Astrocyte of the spinal cord (primary cell): ENCODE measurements at regions not wholly inside any gene's neighbourhood (a gene's known extent, or its start where the extent isn't known, plus 50 kb on each side); places are given as distances from the start of the nearest gene placed in this dataset.
A peak's percentile ranks its signal among the peaks of the same experiment; 100 is the strongest.

Experiments used
- DNase-seq: peaks from one replicate; pipeline ENCODE4 v3.0.0; 2011; ENCODE audit warnings: low read depth, low spot score
- H3K4me3 ChIP-seq: 2 replicates; pipeline ENCODE4 v1.5.1; 2011; ENCODE audit warnings: low read depth, mild to moderate bottlenecking, low read length, moderate library complexity
- CTCF ChIP-seq: IDR thresholded peaks from 2 replicates; pipeline ENCODE4 v1.5.1; 2012; ENCODE audit warnings: low read depth, mild to moderate bottlenecking, low read length, inconsistent platforms
- in situ Hi-C: cut with HindIII; loops from 2 replicates; pipeline ENCODE4 v1.10.0; 2017; ENCODE audit warnings: low sequenced_read_pairs

GRCh38 chr7:25845464-25845863 is 306.5 kb upstream of the NFE2L3 start:
- no peak for TF ChIP-seq CTCF
- in situ Hi-C loops: no loop called here
- no peak for DNase-seq
- H3K4me3 ChIP-seq: no peak overlapping the region

GRCh38 chr7:25846722-25847121 is 305.3 kb upstream of the NFE2L3 start:
- no peak overlapping the region for H3K4me3 ChIP-seq
- in situ Hi-C loops: no loop called here
- TF ChIP-seq CTCF: no peak
- peak; percentile 85 for DNase-seq

- no peak overlapping the region for H3K4me3 ChIP-seq
- in situ Hi-C loops: no loop called here
- TF ChIP-seq CTCF: no peak
- peak; percentile 35 for DNase-seq
Observed at GRCh38 chr7:25847336-25848070, 304.5 kb upstream of the NFE2L3 start.

- no peak for TF ChIP-seq CTCF
- no peak overlapping the region for H3K4me3 ChIP-seq
- in situ Hi-C loops: no loop called here
- peak; percentile 92 for DNase-seq
Observed at GRCh38 chr7:25849500-25850184, 302.4 kb upstream of the NFE2L3 start.

GRCh38 chr7:25850216-25850615 is 301.8 kb upstream of the NFE2L3 start:
- in situ Hi-C loops: no loop called here
- H3K4me3 ChIP-seq: no peak overlapping the region
- no peak for DNase-seq
- TF ChIP-seq CTCF: no peak

- DNase-seq: no peak
- in situ Hi-C loops: no loop called here
- no peak overlapping the region for H3K4me3 ChIP-seq
- TF ChIP-seq CTCF: no peak
Observed at GRCh38 chr7:25850735-25851134, 301.3 kb upstream of the NFE2L3 start.
